ENCODE measurements at regions not wholly inside any gene's neighbourhood (a gene's known extent, or its start where the extent isn't known, plus 50 kb on each side); places are given as distances from the start of the nearest gene placed in this dataset.

GRCh38 chr2:160639472-160639871 is 145.9 kb upstream of the RBMS1 start:
- no peak for TF ChIP-seq CTCF (conservative IDR thresholded peaks at IDR 0.05; ENCODE audit: low read length)
- no peak for TF ChIP-seq EZH2phosphoT487 (IDR thresholded peaks at IDR 0.05; ENCODE audit: borderline replicate concordance)

Data from Loucy (cell line).